Nephron progenitor cell (in vitro differentiated cells): ENCODE measurements at regions not wholly inside any gene's neighbourhood (a gene's known extent, or its start where the extent isn't known, plus 50 kb on each side); places are given as distances from the start of the nearest gene placed in this dataset.

Experiments used
- DNase-seq: peaks from one replicate; pipeline ENCODE4 v3.0.0; 2021
- H3K27ac Mint-ChIP-seq: 2 replicates; pipeline ENCODE4 v1.8.0; 2021; ENCODE audit warnings: mild to moderate bottlenecking, moderate library complexity, mixed read lengths
- H3K27me3 Mint-ChIP-seq: 2 replicates; pipeline ENCODE4 v1.8.0; 2021; ENCODE audit warnings: mild to moderate bottlenecking, low read depth, mixed read lengths; ENCODE audit not compliant: poor library complexity
- H3K36me3 Mint-ChIP-seq: 2 replicates; pipeline ENCODE4 v1.8.0; 2021; ENCODE audit warnings: low read depth, mixed read lengths
- H3K4me1 Mint-ChIP-seq: 2 replicates; pipeline ENCODE4 v1.8.0; 2021; ENCODE audit warnings: mixed read lengths
- H3K4me3 Mint-ChIP-seq: 2 replicates; pipeline ENCODE4 v1.8.0; 2021; ENCODE audit warnings: mild to moderate bottlenecking, moderate library complexity, mixed read lengths
- H3K9me3 Mint-ChIP-seq: 2 replicates; pipeline ENCODE4 v1.8.0; 2021; ENCODE audit warnings: mild to moderate bottlenecking, moderate library complexity, mixed read lengths
- TF ChIP-seq, protein P1 (sequence below): fragments of 200-600 bp; sonication (generic); IDR thresholded peaks from 2 replicates; pipeline ENCODE4 v1.5.0; 2021; ENCODE audit warnings: antibody characterized with exemption

DNA sequence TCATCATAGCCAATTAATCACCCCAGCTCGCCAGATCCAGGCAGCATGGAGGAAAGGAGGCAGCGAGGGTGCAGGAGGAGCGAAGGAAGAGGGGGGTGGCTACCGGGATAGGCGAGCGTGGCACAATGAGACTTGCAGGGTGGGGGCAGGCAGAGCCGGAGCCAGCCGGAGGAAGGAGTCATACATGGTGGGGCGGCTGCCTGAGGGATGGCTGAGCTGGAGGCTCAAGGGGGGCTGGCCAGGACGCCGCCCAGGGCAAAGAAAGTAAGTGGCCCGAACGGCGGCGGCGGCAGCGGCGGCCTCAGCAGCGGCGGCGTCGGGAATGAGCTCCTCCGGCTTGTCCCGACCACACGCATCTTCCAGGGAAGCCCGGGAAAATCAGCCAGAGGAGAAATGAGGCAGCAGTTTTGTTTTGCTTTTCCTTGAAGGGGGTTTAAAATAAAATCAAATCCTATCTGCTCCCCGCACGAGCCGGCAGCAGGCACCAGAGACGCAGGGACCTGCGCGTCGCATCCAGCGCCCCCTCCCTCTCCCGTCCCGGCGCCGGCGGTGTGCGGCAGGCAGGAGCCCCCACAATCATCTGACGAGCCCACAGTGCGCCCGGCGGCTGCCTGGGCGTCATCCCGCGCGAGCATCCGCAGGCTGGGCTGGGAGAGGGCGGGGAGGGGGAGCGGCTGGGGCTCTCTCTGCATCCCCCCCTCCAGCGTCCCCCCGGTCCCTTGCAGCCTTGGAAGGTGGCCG, 263.6 kb downstream of the CTTN start:
- H3K9me3 Mint-ChIP-seq: no peaks in the 10 kb centered on the region
- H3K4me1 Mint-ChIP-seq: peaks cover 36% of the 10 kb centered on the region
- H3K36me3 Mint-ChIP-seq: no peaks in the 10 kb centered on the region
- H3K27me3 Mint-ChIP-seq: peaks cover 76% of the 10 kb centered on the region
- peak; percentile 54 for DNase-seq
- peak overlapping the region; percentile 84 for H3K4me3 Mint-ChIP-seq
- no peak overlapping the region for H3K27ac Mint-ChIP-seq
- TF ChIP-seq, protein P1, sequence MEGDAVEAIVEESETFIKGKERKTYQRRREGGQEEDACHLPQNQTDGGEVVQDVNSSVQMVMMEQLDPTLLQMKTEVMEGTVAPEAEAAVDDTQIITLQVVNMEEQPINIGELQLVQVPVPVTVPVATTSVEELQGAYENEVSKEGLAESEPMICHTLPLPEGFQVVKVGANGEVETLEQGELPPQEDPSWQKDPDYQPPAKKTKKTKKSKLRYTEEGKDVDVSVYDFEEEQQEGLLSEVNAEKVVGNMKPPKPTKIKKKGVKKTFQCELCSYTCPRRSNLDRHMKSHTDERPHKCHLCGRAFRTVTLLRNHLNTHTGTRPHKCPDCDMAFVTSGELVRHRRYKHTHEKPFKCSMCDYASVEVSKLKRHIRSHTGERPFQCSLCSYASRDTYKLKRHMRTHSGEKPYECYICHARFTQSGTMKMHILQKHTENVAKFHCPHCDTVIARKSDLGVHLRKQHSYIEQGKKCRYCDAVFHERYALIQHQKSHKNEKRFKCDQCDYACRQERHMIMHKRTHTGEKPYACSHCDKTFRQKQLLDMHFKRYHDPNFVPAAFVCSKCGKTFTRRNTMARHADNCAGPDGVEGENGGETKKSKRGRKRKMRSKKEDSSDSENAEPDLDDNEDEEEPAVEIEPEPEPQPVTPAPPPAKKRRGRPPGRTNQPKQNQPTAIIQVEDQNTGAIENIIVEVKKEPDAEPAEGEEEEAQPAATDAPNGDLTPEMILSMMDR: no peak

DNA sequence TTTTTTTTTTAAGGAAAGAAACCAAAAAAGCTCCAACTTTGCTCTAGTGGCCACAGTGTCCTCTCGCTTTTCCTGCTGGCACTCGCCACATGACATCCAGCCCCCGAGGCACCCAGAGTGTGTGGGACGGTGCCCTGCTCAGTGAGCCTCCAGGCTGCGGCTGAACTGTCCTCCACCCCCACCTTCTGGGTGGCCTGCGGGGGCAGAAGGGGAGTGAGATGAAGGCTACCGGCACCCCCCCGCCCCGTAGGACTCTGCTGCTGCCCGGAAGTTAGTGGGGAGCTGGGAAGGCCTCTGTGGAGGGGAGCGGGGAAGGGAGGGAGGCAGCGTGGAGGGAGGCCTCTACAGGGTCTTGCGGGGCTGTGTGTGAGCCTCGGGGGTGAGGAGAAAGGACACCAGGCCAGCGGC, 264.4 kb downstream of the CTTN start:
- Mint-ChIP-seq H3K27ac (no peak overlapping the region), H3K4me3 (peak overlapping the region; percentile 63), H3K36me3 (no peaks in the 10 kb centered on the region), H3K4me1 (peaks cover 34% of the 10 kb centered on the region), H3K27me3 (peaks cover 69% of the 10 kb centered on the region), H3K9me3 (no peaks in the 10 kb centered on the region)
- TF ChIP-seq, protein P1: no peak
- peak; percentile 36 for DNase-seq

DNA sequence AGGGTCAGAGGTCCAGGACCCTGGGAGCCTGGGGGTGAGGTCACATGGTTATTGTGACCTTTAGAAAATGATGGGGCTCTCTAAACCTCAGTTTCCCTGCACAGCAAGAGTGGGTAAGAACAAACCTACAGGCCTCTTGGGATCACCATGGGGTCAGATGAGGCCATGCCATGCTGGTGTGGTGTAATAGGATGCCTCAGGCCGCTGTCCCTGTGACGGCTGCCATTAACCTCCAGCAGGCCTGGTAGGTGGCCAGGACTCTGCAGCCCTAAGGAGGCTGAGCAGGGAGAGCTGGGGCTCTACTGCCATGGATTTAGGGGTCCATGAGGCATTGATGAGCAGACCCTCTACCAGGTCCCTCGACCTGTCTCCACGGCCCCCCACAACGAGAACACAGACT, 265.5 kb downstream of the CTTN start:
- peaks cover 43% of the 10 kb centered on the region for H3K4me1 Mint-ChIP-seq
- H3K36me3 Mint-ChIP-seq: no peaks in the 10 kb centered on the region
- no peak overlapping the region for H3K4me3 Mint-ChIP-seq
- no peaks in the 10 kb centered on the region for H3K9me3 Mint-ChIP-seq
- TF ChIP-seq, protein P1: no peak
- DNase-seq: no peak
- peaks cover 62% of the 10 kb centered on the region for H3K27me3 Mint-ChIP-seq
- H3K27ac Mint-ChIP-seq: no peak overlapping the region

DNA sequence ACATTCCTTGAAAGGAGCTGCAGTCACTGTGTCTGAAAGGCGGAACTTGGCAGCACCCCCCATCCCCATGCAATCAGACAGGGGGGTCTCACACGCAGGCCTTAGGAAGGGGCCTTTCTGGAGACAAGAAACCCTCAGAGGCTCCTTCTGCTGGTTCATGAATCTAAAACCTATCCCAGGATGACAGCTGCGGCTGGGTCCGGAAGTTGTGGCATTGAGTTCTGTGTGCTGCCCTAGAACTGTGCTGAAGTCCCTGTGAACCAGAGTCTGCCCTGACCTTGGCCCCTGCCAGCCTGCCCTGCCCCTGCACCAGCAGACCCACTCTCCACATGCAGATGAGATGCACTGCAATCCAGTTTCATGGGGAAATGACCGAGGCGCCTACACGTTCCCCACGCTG, 268.0 kb downstream of the CTTN start:
- TF ChIP-seq, protein P1: no peak
- peaks cover 47% of the 10 kb centered on the region for H3K27me3 Mint-ChIP-seq
- H3K9me3 Mint-ChIP-seq: no peaks in the 10 kb centered on the region
- DNase-seq: no peak
- H3K4me3 Mint-ChIP-seq: no peak overlapping the region
- H3K27ac Mint-ChIP-seq: no peak overlapping the region
- H3K4me1 Mint-ChIP-seq: peaks cover 47% of the 10 kb centered on the region
- no peaks in the 10 kb centered on the region for H3K36me3 Mint-ChIP-seq

DNA sequence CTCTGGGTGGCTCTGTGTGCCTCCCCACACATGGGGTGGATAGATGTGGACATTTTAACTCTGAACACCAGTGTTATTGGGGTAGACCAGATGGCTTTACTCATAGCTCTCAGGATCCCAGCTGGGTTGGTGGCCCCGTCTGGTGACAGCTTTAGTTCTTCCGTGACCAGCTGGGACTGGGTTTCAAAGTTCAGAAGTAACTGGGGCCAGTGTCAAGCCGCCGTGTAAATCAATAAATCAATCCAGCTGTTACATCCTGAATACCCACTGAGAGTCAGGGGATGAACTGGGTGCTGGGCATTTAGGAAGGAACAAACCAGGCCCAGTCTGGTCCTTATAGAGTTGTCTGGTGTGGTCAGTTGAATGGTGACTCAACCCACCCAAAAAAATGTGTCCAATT, 269.4 kb downstream of the CTTN start:
- peaks cover 37% of the 10 kb centered on the region for H3K4me1 Mint-ChIP-seq
- H3K27ac Mint-ChIP-seq: no peak overlapping the region
- H3K4me3 Mint-ChIP-seq: no peak overlapping the region
- no peak for DNase-seq
- no peaks in the 10 kb centered on the region for H3K36me3 Mint-ChIP-seq
- TF ChIP-seq, protein P1: no peak
- peaks cover 39% of the 10 kb centered on the region for H3K27me3 Mint-ChIP-seq
- no peaks in the 10 kb centered on the region for H3K9me3 Mint-ChIP-seq
